Left lung (tissue), 4 donors: ENCODE measurements at regions not wholly inside any gene's neighbourhood (a gene's known extent, or its start where the extent isn't known, plus 50 kb on each side); places are given as distances from the start of the nearest gene placed in this dataset.
"Not testable (repeated sequence)": the region's sequence is repeated elsewhere in the genome, so short reads cannot be mapped to it uniquely, and the experiment has no call there.

Source experiments
- ATAC-seq: fragments of 200-7000 bp; cut with Tn5 transposase; one replicate; pipeline ENCODE4 v1.9.1; 2020; ENCODE audit warnings: moderate library complexity
- DNase-seq, 4 donors: peaks; one replicate each; pipeline ENCODE4 v3.0.0-alpha.2; 2013 to 2020
- H3K27ac ChIP-seq, 2 donors: fragments of 200-600 bp; sonication (generic) in 1 of 2; one replicate each; pipeline versions ENCODE4 v1.5.0 to v1.8.0; 2020 to 2021
- H3K27me3 ChIP-seq, 2 donors: fragments of 200-600 bp; sonication (generic) in 1 of 2; one replicate each; pipeline versions ENCODE4 v1.5.0 to v1.8.0; 2020 to 2021
- H3K36me3 ChIP-seq, 2 donors: fragments of 200-600 bp; sonication (generic) in 1 of 2; one replicate each; pipeline versions ENCODE4 v1.5.0 to v1.8.0; 2020 to 2021
- H3K4me1 ChIP-seq, 2 donors: fragments of 200-600 bp; one replicate each; pipeline ENCODE4 v1.8.0; 2021
- H3K4me3 ChIP-seq, 2 donors: fragments of 200-600 bp; sonication (generic) in 1 of 2; one replicate each; pipeline versions ENCODE4 v1.5.0 to v1.8.0; 2020 to 2021; ENCODE audit warnings: mild to moderate bottlenecking in 1 of 2
- H3K9me3 ChIP-seq, 2 donors: fragments of 200-600 bp; sonication (generic) in 1 of 2; one replicate each; pipeline versions ENCODE4 v1.5.0 to v1.8.0; 2020 to 2021
- intact Hi-C, 2 donors: fragments of 100-400 bp; cut with DNase I; formaldehyde crosslinking; loops; one replicate each; pipeline versions ENCODE4 v1.11.2 to v1.14.2; 2022
- TF ChIP-seq, protein P1 (sequence below), 2 donors: fragments of 200-600 bp; sonication (generic) in 1 of 2; IDR thresholded peaks; one replicate each; pipeline versions ENCODE4 v1.5.0 to v1.8.0; 2021; ENCODE audit warnings: antibody characterized with exemption in 2 of 2
- donor health status: DM: no; HTN: yes; CAD: no.
- donor health status: DM: no; HTN: no; CAD: no.

DNA sequence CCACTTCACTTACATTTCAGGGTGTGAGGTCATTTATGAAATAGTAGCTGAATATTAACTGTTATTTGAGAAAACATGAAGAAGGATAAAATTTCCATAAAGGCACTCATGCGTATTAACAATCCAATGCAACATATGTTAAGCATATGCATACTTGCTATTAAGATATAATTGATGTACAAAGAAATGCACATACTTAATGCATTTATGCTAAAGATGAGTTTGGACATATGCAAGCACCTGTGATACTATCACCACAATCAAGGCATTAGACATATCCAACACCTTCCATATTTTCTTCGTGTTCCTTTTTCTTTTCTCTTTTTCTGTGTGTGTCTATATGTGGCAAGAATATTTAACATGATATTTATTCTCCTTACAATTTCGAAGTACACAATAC lies 464.8 kb upstream of the BRINP3 start:
- intact Hi-C loops = no loop called here
- no peak for DNase-seq
- Histone ChIP-seq H3K36me3 (no peaks in the 10 kb centered on the region), H3K4me1 (no peaks in the 10 kb centered on the region), H3K9me3 (peaks cover 0 to 10% of the 10 kb centered on the region in 2 donors), H3K27ac (no peak overlapping the region), H3K27me3 (no peaks in the 10 kb centered on the region), H3K4me3 (no peak overlapping the region)
- TF ChIP-seq, protein P1, sequence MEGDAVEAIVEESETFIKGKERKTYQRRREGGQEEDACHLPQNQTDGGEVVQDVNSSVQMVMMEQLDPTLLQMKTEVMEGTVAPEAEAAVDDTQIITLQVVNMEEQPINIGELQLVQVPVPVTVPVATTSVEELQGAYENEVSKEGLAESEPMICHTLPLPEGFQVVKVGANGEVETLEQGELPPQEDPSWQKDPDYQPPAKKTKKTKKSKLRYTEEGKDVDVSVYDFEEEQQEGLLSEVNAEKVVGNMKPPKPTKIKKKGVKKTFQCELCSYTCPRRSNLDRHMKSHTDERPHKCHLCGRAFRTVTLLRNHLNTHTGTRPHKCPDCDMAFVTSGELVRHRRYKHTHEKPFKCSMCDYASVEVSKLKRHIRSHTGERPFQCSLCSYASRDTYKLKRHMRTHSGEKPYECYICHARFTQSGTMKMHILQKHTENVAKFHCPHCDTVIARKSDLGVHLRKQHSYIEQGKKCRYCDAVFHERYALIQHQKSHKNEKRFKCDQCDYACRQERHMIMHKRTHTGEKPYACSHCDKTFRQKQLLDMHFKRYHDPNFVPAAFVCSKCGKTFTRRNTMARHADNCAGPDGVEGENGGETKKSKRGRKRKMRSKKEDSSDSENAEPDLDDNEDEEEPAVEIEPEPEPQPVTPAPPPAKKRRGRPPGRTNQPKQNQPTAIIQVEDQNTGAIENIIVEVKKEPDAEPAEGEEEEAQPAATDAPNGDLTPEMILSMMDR (IDR thresholded peaks at IDR 0.05) = no peak
- ATAC-seq = no peak

- H3K9me3 ChIP-seq, H3K27me3 ChIP-seq, H3K4me1 ChIP-seq, H3K4me3 ChIP-seq, intact Hi-C loops, ATAC-seq, DNase-seq, H3K36me3 ChIP-seq, H3K27ac ChIP-seq: not testable (repeated sequence)
Measured at GRCh38 chr1:190943722-190944121, 466.1 kb upstream of the BRINP3 start.

GRCh38 chr1:190949939-190950338 lies 472.3 kb upstream of the BRINP3 start:
- TF ChIP-seq, protein P1 (IDR thresholded peaks at IDR 0.05) = no peak
- H3K36me3 ChIP-seq = no peaks in the 10 kb centered on the region
- H3K27ac ChIP-seq = no peak overlapping the region
- no peaks in the 10 kb centered on the region for H3K4me1 ChIP-seq
- intact Hi-C loops = no loop called here
- H3K27me3 ChIP-seq = no peaks in the 10 kb centered on the region
- no peak overlapping the region for H3K4me3 ChIP-seq
- DNase-seq (no peak), ATAC-seq (no peak)
- H3K9me3 ChIP-seq = peaks cover 0 to 4% of the 10 kb centered on the region in 2 donors

DNA sequence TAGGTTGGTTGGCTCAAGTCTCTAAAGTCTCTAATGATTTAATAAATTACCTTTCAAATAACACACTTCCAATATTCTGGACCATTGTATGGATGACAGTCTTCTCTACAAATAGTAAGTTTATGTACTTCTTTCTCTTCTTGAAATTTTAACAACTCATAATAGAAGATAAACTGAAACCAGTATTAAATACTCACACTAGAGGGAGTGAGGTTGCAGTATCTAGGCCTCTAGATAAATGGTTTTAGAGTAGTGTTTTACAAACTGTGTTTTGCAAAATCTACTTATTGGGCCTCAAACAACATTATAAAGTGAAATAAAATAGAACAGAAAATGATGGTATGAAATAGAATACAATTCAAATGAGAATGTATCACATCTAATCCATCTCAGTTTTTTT lies 479.9 kb upstream of the BRINP3 start:
- Histone ChIP-seq H3K9me3 (no peaks in the 10 kb centered on the region), H3K36me3 (no peaks in the 10 kb centered on the region), H3K4me1 (no peaks in the 10 kb centered on the region), H3K27me3 (no peaks in the 10 kb centered on the region), H3K27ac (no peak overlapping the region), H3K4me3 (no peak overlapping the region)
- TF ChIP-seq, protein P1 (IDR thresholded peaks at IDR 0.05) = no peak
- DNase-seq (no peak), ATAC-seq (no peak)
- intact Hi-C loops = no loop called here

DNA sequence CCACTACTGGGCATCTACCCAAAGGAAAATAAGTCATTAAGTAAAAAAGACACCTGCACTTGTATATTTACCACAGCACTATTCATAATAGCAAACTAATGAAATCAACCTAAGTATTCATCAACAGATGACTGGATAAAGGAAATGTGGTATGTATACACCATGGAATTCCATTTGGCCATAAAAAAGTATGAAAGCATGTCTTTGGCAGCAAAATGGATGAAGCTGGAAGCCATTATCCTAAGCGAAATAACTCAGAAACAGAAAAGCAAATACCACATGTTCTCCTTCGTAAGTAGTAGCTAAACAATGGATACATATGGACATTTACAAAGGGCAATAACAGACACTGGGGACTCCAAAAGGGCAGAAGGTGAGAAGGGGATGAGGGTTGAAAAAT lies 485.7 kb upstream of the BRINP3 start:
- Histone ChIP-seq H3K4me1 (no peaks in the 10 kb centered on the region), H3K27ac (no peak overlapping the region), H3K27me3 (no peaks in the 10 kb centered on the region), H3K9me3 (no peaks in the 10 kb centered on the region), H3K4me3 (no peak overlapping the region), H3K36me3 (no peaks in the 10 kb centered on the region)
- no peak for DNase-seq
- intact Hi-C loops = no loop called here
- TF ChIP-seq, protein P1 (IDR thresholded peaks at IDR 0.05) = no peak
- no peak for ATAC-seq

DNA sequence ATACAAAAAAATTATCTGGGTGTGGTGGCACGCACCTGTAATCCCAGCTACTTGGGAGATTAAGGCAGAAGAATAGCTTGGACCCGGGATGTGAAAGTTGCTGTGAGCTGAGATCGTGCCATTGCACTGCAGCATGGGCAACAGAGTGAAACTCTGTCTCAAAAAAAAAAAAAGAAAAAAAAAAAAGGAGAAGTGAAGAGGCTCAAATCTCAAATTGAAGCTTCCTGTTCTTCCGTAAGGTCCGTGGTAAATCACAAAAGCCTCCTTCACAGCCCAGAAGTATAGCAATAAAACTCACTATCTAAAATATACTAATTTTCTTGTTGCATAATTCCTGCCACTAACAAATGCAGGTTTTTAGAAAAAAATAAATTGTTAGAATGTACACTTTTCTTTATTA lies 498.2 kb upstream of the BRINP3 start:
- Histone ChIP-seq H3K27me3 (no peaks in the 10 kb centered on the region), H3K4me3 (no peak overlapping the region), H3K27ac (no peak overlapping the region), H3K9me3 (peaks cover 0 to 3% of the 10 kb centered on the region in 2 donors), H3K4me1 (no peaks in the 10 kb centered on the region), H3K36me3 (no peaks in the 10 kb centered on the region)
- DNase-seq (no peak), ATAC-seq (no peak)
- TF ChIP-seq, protein P1 (IDR thresholded peaks at IDR 0.05) = no peak
- intact Hi-C loops = no loop called here
